Lower leg skin (tissue), 3 donors: ENCODE measurements at regions not wholly inside any gene's neighbourhood (a gene's known extent, or its start where the extent isn't known, plus 50 kb on each side); places are given as distances from the start of the nearest gene placed in this dataset.

Experiments
- CTCF ChIP-seq, 3 donors: fragments of 450-650 bp; IDR thresholded peaks; one replicate each; pipeline ENCODE4 v1.5.1; 2016; ENCODE audit warnings: antibody characterized with exemption in 3 of 3, mild to moderate bottlenecking in 3 of 3, moderate library complexity in 2 of 3
- POLR2A ChIP-seq, 2 donors: fragments of 450-650 bp; IDR thresholded peaks; one replicate each; pipeline ENCODE4 v1.6.1; 2016 to 2017; ENCODE audit warnings: antibody characterized with exemption in 2 of 2, mild to moderate bottlenecking in 1 of 2, moderate library complexity in 1 of 2

GRCh38 chr2:8573942-8574195, 108.0 kb upstream of the ID2 start:
- TF ChIP-seq CTCF (IDR thresholded peaks at IDR 0.05) = no peak
- no peak for TF ChIP-seq POLR2A (IDR thresholded peaks at IDR 0.05)
